Vagina (tissue), 2 donors: ENCODE measurements at regions not wholly inside any gene's neighbourhood (a gene's known extent, or its start where the extent isn't known, plus 50 kb on each side); places are given as distances from the start of the nearest gene placed in this dataset.

ENCODE experiments used
- CTCF ChIP-seq, 3 experiments: fragments of 450-650 bp in 2 of 3; fragments of 200-600 bp in 1 of 3; sonication (generic) in 1 of 3; IDR thresholded peaks; one replicate each; pipeline ENCODE4 v1.5.1; 2017 to 2019; ENCODE audit warnings: antibody characterized with exemption in 3 of 3, mild to moderate bottlenecking in 2 of 3, moderate library complexity in 2 of 3
- POLR2A ChIP-seq, 2 donors: fragments of 450-650 bp; IDR thresholded peaks; one replicate each; pipeline ENCODE4 v1.6.1; 2017; ENCODE audit warnings: antibody characterized with exemption in 2 of 2, mild to moderate bottlenecking in 2 of 2, moderate library complexity in 2 of 2

- TF ChIP-seq POLR2A (IDR thresholded peaks at IDR 0.05) (no peak), CTCF (IDR thresholded peaks at IDR 0.05) (no peak)
Measured at GRCh38 chr6:19332806-19333460, 504.2 kb upstream of the ID4 start.
